Kidney (tissue), 13 donors: ENCODE measurements at regions not wholly inside any gene's neighbourhood (a gene's known extent, or its start where the extent isn't known, plus 50 kb on each side); places are given as distances from the start of the nearest gene placed in this dataset.
"Not testable (repeated sequence)": the region's sequence is repeated elsewhere in the genome, so short reads cannot be mapped to it uniquely, and the experiment has no call there.

Source experiments
- DNase-seq, 5 donors: peaks; one replicate each; pipeline ENCODE4 v3.0.0-alpha.2; 2013 to 2020
- FAIRE-seq: peaks from 2 replicates; lab custom pipeline; 2012; peaks lifted over from hg19 to GRCh38; lab: Jason Lieb, UNC
- H3K27ac ChIP-seq, 2 donors: one replicate each; pipeline ENCODE4 v1.7.0; 2013; ENCODE audit warnings: low read depth in 2 of 2, low read length in 2 of 2, inconsistent platforms in 1 of 2
- H3K27me3 ChIP-seq: one replicate; pipeline ENCODE4 v1.7.1; 2013; ENCODE audit warnings: low read length, inconsistent platforms; ENCODE audit not compliant: control insufficient read depth, insufficient read depth
- H3K36me3 ChIP-seq, 3 donors: one replicate each; pipeline versions ENCODE4 v1.7.0 to v1.7.1; 2013; ENCODE audit warnings: low read length in 3 of 3, control low read depth in 1 of 3, inconsistent platforms in 1 of 3; ENCODE audit not compliant: insufficient read depth in 3 of 3, control insufficient read depth in 2 of 3
- H3K4me1 ChIP-seq, 3 donors: one replicate each; pipeline versions ENCODE4 v1.7.0 to v1.7.1; 2013; ENCODE audit warnings: low read length in 3 of 3, inconsistent platforms in 1 of 3, low read depth in 1 of 3; ENCODE audit not compliant: control insufficient read depth in 2 of 3, insufficient read depth in 2 of 3
- H3K4me3 ChIP-seq, 3 donors: one replicate each; pipeline versions ENCODE4 v1.7.0 to v1.8.1; 2013; ENCODE audit warnings: low read length in 3 of 3, control low read depth in 1 of 3, inconsistent platforms in 1 of 3
- H3K9ac ChIP-seq, 3 donors: one replicate each; pipeline versions ENCODE4 v1.7.0 to v1.7.1; 2013; ENCODE audit warnings: low read length in 3 of 3, control low read depth in 1 of 3, inconsistent platforms in 1 of 3
- H3K9me3 ChIP-seq, 3 donors: one replicate each; pipeline versions ENCODE4 v1.7.0 to v1.7.1; 2013; ENCODE audit warnings: low read length in 3 of 3, control low read depth in 1 of 3, inconsistent platforms in 1 of 3; ENCODE audit not compliant: control insufficient read depth in 2 of 3, insufficient read depth in 1 of 3
- CTCF ChIP-seq: IDR thresholded peaks from 3 replicates; pipeline ENCODE4 v1.5.1; 2012; ENCODE audit warnings: mild to moderate bottlenecking, moderate library complexity, borderline replicate concordance; ENCODE audit not compliant: insufficient read depth; ENCODE audit errors: extremely low read depth
- intact Hi-C: fragments of 100-400 bp; cut with DNase I; formaldehyde crosslinking; loops from one replicate; pipeline ENCODE4 v1.11.1; 2022
- donor health status: control.
- donor health status: control.
- donor health status: control.
- donor health status: control.
- donor health status: control.
- donor health status: DM: yes; HTN: yes; CAD: no.
- donor health status: Normal renal cell carcinoma (clear cell type).

DNA sequence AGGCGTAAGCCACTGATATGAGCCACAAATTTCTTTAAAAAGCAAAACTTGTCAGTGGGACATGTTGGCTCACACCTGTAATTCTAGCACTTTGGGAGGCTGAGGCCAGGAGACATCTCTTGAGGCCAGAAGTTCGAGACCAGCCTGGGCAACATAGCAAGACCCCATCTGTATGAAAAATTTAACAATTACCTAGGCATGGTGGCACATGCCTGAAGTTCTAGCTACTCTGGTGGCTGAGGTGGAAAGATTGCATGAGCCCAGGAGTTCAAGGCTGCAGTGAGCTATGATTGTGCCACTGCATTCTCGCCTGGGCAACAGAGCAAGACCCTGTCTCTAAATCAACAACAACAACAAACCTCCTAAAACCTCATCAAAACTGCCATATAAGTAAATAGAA, 147.6 kb upstream of the BARHL2 start:
- TF ChIP-seq CTCF = no peak

DNA sequence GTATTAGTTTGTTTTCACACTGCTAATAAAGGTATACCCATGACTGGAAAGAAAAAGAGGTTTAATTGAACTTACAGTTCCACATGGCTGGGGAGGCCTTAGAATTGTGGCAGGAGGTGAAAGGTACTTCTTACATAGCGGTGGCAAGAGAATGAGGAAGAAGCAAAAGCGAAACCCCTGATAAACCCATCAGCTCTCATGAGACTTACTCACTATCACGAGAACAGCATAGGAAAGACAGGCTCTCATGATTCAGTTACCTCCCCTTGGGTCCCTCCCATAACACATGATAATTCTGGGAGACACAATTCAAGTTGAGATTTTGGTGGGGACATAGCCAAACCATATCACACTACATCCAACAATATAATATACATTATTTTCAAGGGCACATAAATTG, 145.7 kb upstream of the BARHL2 start:
- DNase-seq (no peak), FAIRE-seq (no peak)
- Histone ChIP-seq H3K4me3 (no peak overlapping the region), H3K9ac (no peak overlapping the region), H3K9me3 (no peaks in the 10 kb centered on the region), H3K4me1 (no peaks in the 10 kb centered on the region), H3K27ac (no peak overlapping the region), H3K27me3 (no peaks in the 10 kb centered on the region), H3K36me3 (no peaks in the 10 kb centered on the region)
- TF ChIP-seq CTCF = no peak
- intact Hi-C loops = no loop called here

More for the DNA sequence above, 147.6 kb upstream of the BARHL2 start:
- no peak overlapping the region for H3K9ac ChIP-seq
- DNase-seq = no peak
- no peak for FAIRE-seq
- H3K4me3 ChIP-seq = no peak overlapping the region
- intact Hi-C loops = no loop called here
- no peak overlapping the region for H3K27ac ChIP-seq
- H3K4me1 ChIP-seq = no peaks in the 10 kb centered on the region
- H3K9me3 ChIP-seq = no peaks in the 10 kb centered on the region
- no peaks in the 10 kb centered on the region for H3K27me3 ChIP-seq
- H3K36me3 ChIP-seq = no peaks in the 10 kb centered on the region

DNA sequence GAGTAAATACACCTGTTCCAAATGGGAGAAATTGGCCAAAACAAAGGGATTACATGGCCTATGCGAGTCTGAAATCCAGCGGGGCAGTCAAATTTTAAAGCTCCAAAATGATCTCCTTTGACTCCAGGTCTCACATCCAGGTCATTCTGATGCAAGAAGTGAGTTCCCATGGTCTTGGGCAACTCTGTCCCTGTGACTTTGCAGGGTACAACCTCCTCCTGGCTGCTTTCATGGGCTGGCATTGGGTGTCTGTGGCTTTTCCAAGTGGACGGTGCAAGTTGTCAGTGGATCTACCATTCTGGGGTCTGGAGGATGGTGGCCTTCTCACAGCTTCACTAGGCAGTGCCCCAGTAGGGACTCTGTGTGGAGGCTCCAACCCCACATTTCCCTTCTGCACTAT, 144.3 kb upstream of the BARHL2 start:
- FAIRE-seq, H3K27ac ChIP-seq, H3K9ac ChIP-seq, H3K4me1 ChIP-seq, intact Hi-C loops, H3K9me3 ChIP-seq, H3K36me3 ChIP-seq, H3K4me3 ChIP-seq, DNase-seq, H3K27me3 ChIP-seq: not testable (repeated sequence)

DNA sequence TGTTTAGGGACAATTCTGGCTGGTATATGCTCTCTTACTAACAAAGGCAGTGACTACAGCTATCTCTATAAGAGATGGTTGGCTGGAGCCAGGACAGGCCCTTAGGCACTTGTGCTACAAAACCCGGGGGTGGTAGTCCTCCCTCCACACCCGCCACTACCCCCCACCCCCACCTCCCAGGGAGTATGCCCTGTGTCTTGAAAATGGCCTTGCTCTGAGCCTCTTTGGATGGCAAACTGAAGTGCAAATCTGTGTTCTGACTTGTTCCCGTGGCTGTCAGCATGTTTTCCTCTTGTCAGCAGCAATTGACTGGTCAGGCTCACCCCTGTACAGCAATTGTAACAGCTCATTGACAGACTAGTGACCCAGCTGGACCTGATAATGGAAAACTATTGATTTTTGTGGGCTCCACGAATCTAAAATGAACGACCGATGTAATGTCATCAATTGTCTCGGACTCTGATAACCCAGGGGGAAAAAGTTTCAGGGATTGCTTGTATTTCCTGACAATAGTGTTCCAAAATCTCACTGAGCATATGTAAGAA, 139.4 kb upstream of the BARHL2 start:
- H3K36me3 ChIP-seq = no peaks in the 10 kb centered on the region
- H3K27ac ChIP-seq = no peak overlapping the region
- H3K9me3 ChIP-seq = no peaks in the 10 kb centered on the region
- no peak overlapping the region for H3K4me3 ChIP-seq
- peaks cover 0 to 2% (median 0%) of the 10 kb centered on the region in 3 donors for H3K4me1 ChIP-seq
- DNase-seq = no peak
- no peak for TF ChIP-seq CTCF
- H3K27me3 ChIP-seq = peaks cover 8% of the 10 kb centered on the region
- no peak for FAIRE-seq
- intact Hi-C loops = no loop called here
- no peak overlapping the region for H3K9ac ChIP-seq
